Loucy (cell line): ENCODE measurements at regions not wholly inside any gene's neighbourhood (a gene's known extent, or its start where the extent isn't known, plus 50 kb on each side); places are given as distances from the start of the nearest gene placed in this dataset.
"Not testable (repeated sequence)": the region's sequence is repeated elsewhere in the genome, so short reads cannot be mapped to it uniquely, and the experiment has no call there.

Experiments used
- EZH2phosphoT487 ChIP-seq: fragments of 200-600 bp; IDR thresholded peaks from 2 replicates; pipeline ENCODE4 v1.6.1; 2018; ENCODE audit warnings: antibody characterized with exemption, mild to moderate bottlenecking, moderate library complexity, borderline replicate concordance
- TF ChIP-seq, protein P1 (sequence below): fragments of 200-600 bp; sonication (generic); conservative IDR thresholded peaks from 2 replicates; pipeline ENCODE4 v1.5.1; 2014; ENCODE audit warnings: mild to moderate bottlenecking, antibody characterized with exemption, low read length

DNA sequence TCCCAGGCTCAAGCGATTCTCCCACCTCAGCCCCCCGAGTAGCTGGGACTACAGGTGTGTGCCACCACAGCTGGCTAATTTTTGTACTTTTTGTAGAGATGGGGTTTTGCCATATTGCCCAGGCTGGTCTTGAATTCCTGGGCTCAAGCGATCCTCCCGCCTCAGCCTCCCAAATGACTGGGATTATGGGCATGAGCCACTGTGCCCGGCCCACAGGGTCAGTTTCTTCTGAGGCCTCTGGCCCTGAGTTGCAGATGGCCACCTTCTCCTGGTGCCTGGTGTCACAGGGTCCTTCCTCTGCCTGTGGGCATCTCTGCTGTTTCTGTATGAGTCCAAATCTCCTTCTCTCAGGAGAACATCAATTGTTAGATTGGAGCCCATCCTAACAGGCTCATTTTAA lies 121.4 kb upstream of the TNRC6C start:
- TF ChIP-seq, protein P1, sequence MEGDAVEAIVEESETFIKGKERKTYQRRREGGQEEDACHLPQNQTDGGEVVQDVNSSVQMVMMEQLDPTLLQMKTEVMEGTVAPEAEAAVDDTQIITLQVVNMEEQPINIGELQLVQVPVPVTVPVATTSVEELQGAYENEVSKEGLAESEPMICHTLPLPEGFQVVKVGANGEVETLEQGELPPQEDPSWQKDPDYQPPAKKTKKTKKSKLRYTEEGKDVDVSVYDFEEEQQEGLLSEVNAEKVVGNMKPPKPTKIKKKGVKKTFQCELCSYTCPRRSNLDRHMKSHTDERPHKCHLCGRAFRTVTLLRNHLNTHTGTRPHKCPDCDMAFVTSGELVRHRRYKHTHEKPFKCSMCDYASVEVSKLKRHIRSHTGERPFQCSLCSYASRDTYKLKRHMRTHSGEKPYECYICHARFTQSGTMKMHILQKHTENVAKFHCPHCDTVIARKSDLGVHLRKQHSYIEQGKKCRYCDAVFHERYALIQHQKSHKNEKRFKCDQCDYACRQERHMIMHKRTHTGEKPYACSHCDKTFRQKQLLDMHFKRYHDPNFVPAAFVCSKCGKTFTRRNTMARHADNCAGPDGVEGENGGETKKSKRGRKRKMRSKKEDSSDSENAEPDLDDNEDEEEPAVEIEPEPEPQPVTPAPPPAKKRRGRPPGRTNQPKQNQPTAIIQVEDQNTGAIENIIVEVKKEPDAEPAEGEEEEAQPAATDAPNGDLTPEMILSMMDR: not testable (repeated sequence)
- TF ChIP-seq EZH2phosphoT487: not testable (repeated sequence)
